ENCODE measurements at regions not wholly inside any gene's neighbourhood (a gene's known extent, or its start where the extent isn't known, plus 50 kb on each side); places are given as distances from the start of the nearest gene placed in this dataset.

DNA sequence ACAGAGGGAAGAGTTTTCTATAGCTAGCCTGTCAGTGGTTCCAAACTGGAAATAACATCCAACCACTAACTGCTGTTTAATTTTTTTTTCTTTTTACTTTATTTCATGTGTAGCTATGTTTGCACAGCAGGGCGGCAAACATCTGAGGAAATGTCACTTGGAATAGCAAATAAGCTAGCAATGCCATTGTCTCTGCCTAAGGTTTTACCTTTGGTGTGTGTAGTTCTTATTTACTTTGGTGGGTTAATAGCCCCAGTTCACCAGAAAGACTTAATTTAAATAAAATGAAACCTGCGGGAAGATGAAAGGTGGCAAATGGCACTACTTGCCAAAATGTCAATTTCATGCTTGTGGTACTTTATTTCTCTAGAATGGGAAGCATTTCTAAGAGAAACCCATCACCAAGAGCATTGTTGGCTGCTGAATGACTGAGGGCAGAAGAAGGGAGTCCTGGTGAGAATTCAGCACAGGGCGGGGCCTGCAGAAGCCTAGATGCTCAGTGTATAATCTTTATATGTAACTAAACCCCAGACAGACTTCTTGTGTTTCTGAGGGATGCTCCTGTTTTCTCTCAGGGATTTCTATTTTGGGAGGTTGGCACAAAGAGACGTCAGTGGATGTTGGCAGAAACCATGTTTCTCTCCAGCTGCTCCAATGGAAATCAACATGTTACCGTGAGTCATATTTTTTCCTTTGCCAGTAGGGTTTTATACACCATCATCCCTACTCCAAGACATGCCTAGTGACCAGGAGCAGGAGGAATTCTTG is 300.4 kb upstream of the NT5C1B start:
- DNase-seq (ENCODE audit: low read depth in 2 of 2): no peak

DNA sequence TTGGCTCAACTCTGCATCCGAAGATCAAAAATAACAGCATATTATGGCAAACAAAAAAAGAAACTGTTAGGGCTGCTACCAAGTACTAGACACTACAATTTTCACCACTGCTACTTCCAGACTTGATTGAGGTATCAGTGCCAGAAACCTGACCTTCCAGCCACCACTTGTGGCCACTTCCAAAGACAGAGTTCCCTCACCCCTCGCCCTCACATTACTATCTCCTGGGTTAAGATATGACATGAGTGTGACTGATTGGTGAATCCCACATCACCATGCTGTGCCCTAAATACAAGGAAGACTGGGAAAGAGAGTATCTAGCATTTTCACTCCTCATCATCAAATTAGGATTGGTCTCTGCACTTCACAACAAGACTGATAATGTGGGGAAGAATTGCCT is 296.1 kb upstream of the NT5C1B start:
- no peak for DNase-seq (ENCODE audit: low read depth in 2 of 2)

- DNase-seq (ENCODE audit: low read depth in 2 of 2): no peak
Observed at GRCh38 chr2:18883616-18884456, 294.5 kb upstream of the NT5C1B start.

- DNase-seq (ENCODE audit: low read depth in 2 of 2): no peak
Observed at GRCh38 chr2:18871430-18871829, 282.1 kb upstream of the NT5C1B start.

- no peak for DNase-seq (ENCODE audit: low read depth in 2 of 2)
Observed at GRCh38 chr2:18870307-18870706, 280.9 kb upstream of the NT5C1B start.

DNA sequence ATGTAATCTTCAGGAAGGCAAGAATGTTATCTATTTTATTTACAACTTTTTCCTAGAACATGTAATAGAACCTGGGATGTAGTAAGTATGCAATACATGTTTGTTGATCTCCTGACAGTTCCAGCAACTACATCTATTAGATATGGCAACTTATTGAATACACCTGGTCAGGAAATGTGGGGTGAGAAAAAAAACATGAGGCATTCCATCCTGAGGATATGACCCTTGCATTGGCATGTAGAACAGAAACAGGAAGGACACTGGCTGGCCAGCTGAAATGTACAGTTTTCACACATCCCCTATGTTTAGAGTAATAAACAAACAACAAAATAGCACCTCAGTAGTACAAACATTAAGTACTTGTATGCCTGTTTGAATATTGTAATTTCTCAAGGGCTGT is 272.6 kb upstream of the NT5C1B start:
- no peak for DNase-seq (ENCODE audit: low read depth in 2 of 2)

DNA sequence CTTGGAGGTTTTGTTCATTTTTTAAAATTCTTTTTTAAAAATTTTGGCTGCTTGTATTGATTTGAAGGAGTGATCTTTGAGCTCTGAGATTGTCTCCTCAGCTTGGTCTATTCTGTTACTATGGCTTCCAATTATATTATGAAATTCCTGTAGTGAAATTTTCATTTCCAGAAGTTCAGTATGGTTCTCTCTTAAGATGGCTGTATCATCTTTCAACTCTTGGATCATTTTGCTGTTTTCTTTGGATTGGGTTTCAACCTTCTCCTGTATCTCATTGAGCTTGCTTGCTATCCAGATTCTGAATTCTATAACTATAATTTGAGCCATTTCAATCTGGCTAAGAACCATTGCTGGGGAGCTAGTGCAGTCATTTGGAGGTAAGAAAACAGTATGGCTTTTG is 270.8 kb upstream of the NT5C1B start:
- DNase-seq (ENCODE audit: low read depth in 2 of 2): no peak

DNA sequence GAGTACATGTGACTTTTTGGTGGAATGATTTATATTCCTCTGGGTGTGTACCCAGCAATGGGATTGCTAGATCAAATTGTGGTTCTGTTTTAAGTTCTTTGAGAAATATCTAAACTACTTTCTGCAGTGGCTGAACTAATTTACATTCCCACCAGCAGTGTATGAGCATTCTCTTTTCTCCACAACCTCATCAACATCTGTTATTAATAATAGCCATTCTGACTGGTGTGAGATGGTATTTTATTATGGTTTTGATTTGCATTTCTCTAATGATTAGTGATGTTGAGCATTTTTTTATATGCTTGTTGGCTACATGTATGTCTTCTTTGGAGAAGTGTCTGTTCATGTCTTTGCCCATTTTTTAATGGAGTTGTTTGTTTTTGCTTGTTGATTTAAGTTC is 267.4 kb upstream of the NT5C1B start:
- DNase-seq (ENCODE audit: low read depth in 2 of 2): no peak

GRCh38 chr2:18855027-18855426 is 265.7 kb upstream of the NT5C1B start:
- no peak for DNase-seq (ENCODE audit: low read depth in 2 of 2)

- no peak for DNase-seq (ENCODE audit: low read depth in 2 of 2)
Observed at GRCh38 chr2:18849841-18850578, 260.6 kb upstream of the NT5C1B start.

DNA sequence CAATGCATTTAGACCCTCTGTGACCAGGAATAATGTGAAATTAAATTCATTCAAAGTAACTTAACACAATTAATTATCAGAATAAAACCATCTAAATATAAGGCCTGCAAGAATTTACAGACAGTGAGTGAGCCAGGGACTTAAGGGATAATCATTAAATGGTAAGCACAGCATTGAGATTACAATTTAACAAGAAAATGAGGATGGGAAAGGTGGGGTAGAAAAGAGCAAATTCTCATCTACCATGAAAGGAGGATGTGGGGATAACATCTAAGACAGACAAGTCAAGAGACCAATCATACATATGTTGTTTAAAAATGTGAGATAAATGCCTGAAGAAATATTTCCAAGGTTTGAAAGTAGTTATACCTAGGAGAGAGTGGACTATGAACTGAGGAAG is 259.3 kb upstream of the NT5C1B start:
- DNase-seq (ENCODE audit: low read depth in 2 of 2): no peak

- no peak for DNase-seq (ENCODE audit: low read depth in 2 of 2)
Observed at GRCh38 chr2:18845854-18846445, 256.6 kb upstream of the NT5C1B start.

GRCh38 chr2:18842836-18843235 is 253.5 kb upstream of the NT5C1B start:
- DNase-seq (ENCODE audit: low read depth in 2 of 2): no peak

DNA sequence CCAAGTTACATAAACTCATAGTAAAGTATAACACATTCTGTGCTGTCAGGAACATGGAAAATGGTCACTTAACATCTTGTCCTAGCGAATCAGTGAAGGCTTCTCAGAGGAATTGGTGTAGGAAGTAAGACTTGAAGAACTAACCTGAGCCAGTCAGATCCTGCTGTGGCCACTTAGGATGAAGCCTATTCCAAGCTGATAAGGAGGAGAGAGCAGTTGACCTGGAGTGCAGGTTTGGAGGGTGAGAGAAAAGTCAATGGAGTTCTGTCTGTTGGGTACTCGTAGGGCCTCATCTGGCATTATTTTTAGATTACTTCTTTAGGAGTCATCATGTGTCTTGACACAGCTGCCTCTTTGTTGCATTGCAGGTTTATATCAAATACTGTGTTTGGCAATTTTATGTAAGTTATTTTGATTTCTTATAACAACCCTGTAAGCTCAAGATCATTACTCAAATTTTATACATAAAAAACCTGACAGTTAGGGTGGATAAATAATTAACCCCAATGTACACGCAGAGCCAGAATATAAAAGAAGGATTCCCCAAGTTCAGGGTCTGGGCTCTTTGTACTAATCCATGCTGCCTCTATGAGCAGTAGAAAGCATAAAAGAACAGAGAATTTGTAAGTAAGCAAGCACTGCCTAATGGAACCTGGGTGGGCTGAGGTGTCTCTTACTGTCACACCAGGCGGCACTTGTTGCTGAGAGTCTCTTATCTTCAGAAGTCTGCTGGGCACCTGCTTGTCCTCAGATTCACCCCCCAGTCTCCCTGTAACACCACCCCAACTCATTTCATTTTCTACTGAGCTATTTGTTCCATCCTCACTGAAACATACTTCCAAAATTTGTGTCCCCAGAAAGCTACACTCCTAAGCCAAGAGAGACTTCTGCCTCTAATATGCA is 252.1 kb upstream of the NT5C1B start:
- no peak for DNase-seq (ENCODE audit: low read depth in 2 of 2)

GRCh38 chr2:18837240-18837639 is 247.9 kb upstream of the NT5C1B start:
- no peak for DNase-seq (ENCODE audit: low read depth in 2 of 2)

DNA sequence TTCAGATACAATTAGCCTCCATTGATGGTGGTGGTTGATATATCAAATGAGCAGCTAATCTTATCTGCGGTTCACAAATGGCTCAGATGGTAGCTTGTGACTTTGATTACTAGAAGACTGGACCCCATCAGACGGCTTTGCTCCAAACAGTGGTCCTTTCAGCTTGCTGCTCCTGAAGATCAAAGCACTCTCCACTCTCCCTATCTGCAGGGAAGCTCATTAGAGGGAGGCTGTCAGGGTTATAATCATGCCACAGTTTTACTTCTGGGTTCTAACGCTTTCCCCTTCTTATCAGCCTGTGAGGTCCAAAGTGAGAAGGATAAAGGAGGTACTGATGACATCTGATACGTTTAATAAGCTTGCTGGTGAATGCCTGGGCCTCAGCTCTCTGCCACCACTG is 247.1 kb upstream of the NT5C1B start:
- no peak for DNase-seq (ENCODE audit: low read depth in 2 of 2)

- DNase-seq (ENCODE audit: low read depth in 2 of 2): no peak
Observed at GRCh38 chr2:18835787-18836186, 246.4 kb upstream of the NT5C1B start.

GRCh38 chr2:18834341-18834740 is 245.0 kb upstream of the NT5C1B start:
- DNase-seq (ENCODE audit: low read depth in 2 of 2): no peak

DNA sequence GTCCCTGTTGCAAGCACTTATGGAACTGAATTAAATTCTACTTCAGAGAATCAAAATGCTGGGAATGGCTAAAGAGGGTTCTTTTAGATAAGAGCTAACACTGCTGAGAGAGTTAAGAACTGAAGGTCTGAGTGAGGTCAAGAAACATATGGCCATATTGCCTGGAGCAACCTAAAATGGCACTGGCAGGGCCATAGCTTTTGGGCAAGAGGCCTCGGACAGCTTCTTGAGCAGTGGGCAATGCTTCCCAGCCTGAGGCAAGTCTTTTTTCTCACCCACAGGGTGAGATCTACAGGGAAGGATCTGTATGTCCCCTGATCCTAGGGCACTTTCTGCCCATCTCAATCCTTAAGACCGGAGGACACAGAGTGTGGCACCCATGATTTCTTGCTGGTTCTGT is 244.6 kb upstream of the NT5C1B start:
- no peak for DNase-seq (ENCODE audit: low read depth in 2 of 2)

- DNase-seq (ENCODE audit: low read depth in 2 of 2): no peak
Observed at GRCh38 chr2:18831916-18832510, 242.6 kb upstream of the NT5C1B start.

- no peak for DNase-seq (ENCODE audit: low read depth in 2 of 2)
Observed at GRCh38 chr2:18830962-18831361, 241.6 kb upstream of the NT5C1B start.

Data from stimulated activated CD8-positive, alpha-beta memory T cell treated with anti-CD3 and anti-CD28 coated beads, Interleukin-15, amount 100 ng/mL, for 48 hours (primary cell).